ENCODE measurements at regions not wholly inside any gene's neighbourhood (a gene's known extent, or its start where the extent isn't known, plus 50 kb on each side); places are given as distances from the start of the nearest gene placed in this dataset.

DNA sequence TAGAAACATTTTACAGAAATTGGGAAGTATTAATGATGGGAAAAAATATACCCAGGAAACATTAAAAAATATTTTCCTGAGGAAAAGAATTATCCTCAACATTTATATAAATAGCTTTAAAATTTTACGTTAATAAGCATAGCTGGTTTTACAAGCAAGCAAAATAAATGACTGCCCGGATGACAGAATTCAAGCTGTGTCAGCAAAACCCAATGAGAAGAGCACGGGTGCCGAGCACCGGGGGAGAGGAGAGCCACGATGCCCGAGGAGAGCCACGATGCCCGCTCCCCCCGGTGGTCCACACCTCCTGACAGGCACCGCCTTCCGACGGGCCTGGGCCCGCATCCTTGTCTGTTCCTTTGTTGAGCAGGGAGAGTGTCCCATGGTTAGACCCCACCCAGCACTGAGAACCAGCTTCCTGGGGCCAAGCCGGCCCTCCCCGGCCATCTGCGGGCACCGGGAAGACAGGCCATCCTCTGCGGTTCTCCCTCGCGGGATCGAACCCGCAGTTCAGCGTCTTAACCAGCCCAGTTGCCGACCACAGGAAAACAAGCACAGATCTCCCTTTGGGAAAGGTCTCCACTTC is 63.3 kb upstream of the PDE10A start:
- intact Hi-C loops (cut with micrococcal nuclease) = no loop called here
- Mint-ChIP-seq H3K27ac (no peak overlapping the region), H3K9me3 (no peaks in the 10 kb centered on the region), H3K36me3 (ENCODE audit: low read depth) (no peaks in the 10 kb centered on the region), H3K4me3 (ENCODE audit: low read depth) (no peak overlapping the region), H3K27me3 (ENCODE audit: low read depth) (peaks cover 1% of the 10 kb centered on the region), H3K4me1 (ENCODE audit: low read depth) (no peaks in the 10 kb centered on the region)
- DNase-seq (ENCODE audit: low spot score) = no peak

DNA sequence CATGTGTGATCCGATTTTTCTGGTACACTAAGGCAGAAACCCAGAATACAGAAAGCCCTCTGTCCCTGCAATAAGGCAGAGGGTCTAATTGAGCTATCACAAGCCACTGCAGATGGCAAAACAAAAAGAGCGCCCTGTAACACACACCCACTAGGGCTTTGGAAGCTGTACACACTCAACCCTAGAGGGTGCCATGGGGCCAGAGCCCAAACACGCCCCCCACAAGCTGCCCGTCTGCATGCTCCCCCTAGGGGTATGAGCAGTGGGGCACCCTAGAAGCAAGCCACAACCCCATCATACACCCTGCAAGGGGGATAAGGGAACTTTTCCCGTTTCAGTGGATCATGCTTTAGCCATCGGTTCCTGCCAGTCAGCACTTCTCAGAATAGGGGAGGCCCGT is 62.2 kb upstream of the PDE10A start:
- H3K27ac Mint-ChIP-seq = no peak overlapping the region
- peaks cover 2% of the 10 kb centered on the region for H3K27me3 Mint-ChIP-seq (ENCODE audit: low read depth)
- DNase-seq (ENCODE audit: low spot score) = no peak
- H3K4me1 Mint-ChIP-seq (ENCODE audit: low read depth) = no peaks in the 10 kb centered on the region
- H3K36me3 Mint-ChIP-seq (ENCODE audit: low read depth) = no peaks in the 10 kb centered on the region
- no peaks in the 10 kb centered on the region for H3K9me3 Mint-ChIP-seq
- no peak overlapping the region for H3K4me3 Mint-ChIP-seq (ENCODE audit: low read depth)
- intact Hi-C loops (cut with micrococcal nuclease) = no loop called here

DNA sequence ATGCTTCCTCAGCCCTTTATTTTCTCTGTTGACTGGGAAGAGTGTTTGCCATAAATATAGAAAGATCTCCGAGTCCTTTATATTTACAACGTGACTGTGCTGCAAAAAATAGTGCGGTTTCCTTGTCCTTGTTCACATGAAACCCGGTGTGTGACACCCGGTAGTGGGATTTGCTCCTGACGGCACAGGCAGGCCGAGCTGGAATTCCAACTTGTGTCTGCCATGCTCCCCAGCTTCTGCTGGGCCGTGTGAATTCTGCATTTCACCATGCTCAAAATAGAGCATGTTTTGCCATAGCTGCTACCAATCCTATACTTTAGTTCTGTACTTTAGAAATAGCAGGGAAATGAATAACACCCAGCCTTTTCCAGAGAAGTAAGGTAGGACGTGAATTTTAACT is 60.3 kb upstream of the PDE10A start:
- DNase-seq (ENCODE audit: low spot score) = no peak
- H3K4me1 Mint-ChIP-seq (ENCODE audit: low read depth) = no peaks in the 10 kb centered on the region
- no peaks in the 10 kb centered on the region for H3K36me3 Mint-ChIP-seq (ENCODE audit: low read depth)
- H3K27ac Mint-ChIP-seq = no peak overlapping the region
- H3K27me3 Mint-ChIP-seq (ENCODE audit: low read depth) = peaks cover 15% of the 10 kb centered on the region
- intact Hi-C loops (cut with micrococcal nuclease) = no loop called here
- no peak overlapping the region for H3K4me3 Mint-ChIP-seq (ENCODE audit: low read depth)
- no peaks in the 10 kb centered on the region for H3K9me3 Mint-ChIP-seq

DNA sequence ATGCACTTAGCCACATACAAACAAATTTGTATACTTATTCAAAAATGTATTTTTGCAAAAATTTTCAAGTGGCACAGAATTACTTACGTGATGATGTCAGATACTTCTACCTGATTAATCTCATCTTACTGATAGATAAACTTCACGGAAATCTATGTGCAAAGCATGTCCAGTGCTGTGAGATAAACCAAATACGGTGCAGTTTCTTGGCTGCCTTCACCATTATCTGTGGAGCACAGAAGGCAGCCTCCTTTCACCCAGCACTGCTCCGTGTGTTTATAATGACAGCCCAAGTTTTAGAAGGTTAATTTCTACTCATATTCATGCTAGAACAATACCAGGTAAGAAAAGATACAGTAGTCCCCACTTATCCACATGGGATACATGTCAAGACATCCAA is 59.0 kb upstream of the PDE10A start:
- intact Hi-C loops (cut with micrococcal nuclease) = no loop called here
- Mint-ChIP-seq H3K36me3 (ENCODE audit: low read depth) (no peaks in the 10 kb centered on the region), H3K27me3 (ENCODE audit: low read depth) (peaks cover 17% of the 10 kb centered on the region), H3K9me3 (no peaks in the 10 kb centered on the region), H3K4me1 (ENCODE audit: low read depth) (peaks cover 2% of the 10 kb centered on the region), H3K27ac (no peak overlapping the region), H3K4me3 (ENCODE audit: low read depth) (no peak overlapping the region)
- DNase-seq (ENCODE audit: low spot score) = no peak

DNA sequence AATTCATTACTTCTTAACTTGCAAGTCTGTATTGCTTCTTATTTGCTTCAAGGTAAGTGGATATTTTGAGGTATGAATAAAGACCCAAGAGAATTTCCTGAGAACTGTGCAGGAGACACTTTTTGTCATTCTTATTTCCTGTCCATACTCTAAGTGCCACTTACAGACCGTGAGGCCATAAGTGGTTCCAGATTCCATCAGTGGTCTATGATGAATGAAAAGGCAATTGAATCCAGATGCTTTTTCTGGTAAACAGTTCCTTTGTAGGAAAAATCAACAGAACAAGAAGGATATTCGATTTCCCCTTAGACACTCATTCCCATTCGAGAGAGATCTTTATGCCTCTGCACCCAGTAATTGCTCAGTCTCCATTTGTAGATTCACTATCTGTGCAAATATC is 58.3 kb upstream of the PDE10A start:
- Mint-ChIP-seq H3K27ac (no peak overlapping the region), H3K27me3 (ENCODE audit: low read depth) (peaks cover 17% of the 10 kb centered on the region), H3K4me1 (ENCODE audit: low read depth) (peaks cover 2% of the 10 kb centered on the region), H3K36me3 (ENCODE audit: low read depth) (no peaks in the 10 kb centered on the region), H3K4me3 (ENCODE audit: low read depth) (no peak overlapping the region), H3K9me3 (no peaks in the 10 kb centered on the region)
- no peak for DNase-seq (ENCODE audit: low spot score)
- intact Hi-C loops (cut with micrococcal nuclease) = no loop called here

DNA sequence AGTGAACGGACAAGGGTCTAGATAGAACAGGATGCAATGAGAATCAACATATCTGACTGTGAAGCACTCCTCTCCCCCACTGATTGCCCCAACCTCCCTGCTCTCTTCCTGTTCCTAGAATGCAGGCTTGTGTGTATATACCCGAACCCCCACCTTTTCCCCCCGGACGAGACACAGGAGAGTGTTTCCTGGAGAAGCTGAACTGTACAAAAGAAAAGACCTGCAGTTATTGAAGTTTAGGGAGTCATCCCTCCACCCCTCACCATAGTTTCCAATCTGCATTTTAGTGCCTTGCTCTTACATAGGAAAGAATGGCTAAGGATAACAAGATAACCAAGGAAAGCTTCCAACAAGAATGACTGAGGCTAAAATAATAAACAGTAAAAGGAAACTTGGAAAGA is 55.5 kb upstream of the PDE10A start:
- H3K9me3 Mint-ChIP-seq = no peaks in the 10 kb centered on the region
- intact Hi-C loops (cut with micrococcal nuclease) = no loop called here
- peaks cover 17% of the 10 kb centered on the region for H3K27me3 Mint-ChIP-seq (ENCODE audit: low read depth)
- no peak overlapping the region for H3K4me3 Mint-ChIP-seq (ENCODE audit: low read depth)
- H3K36me3 Mint-ChIP-seq (ENCODE audit: low read depth) = no peaks in the 10 kb centered on the region
- DNase-seq (ENCODE audit: low spot score) = no peak
- peaks cover 2% of the 10 kb centered on the region for H3K4me1 Mint-ChIP-seq (ENCODE audit: low read depth)
- H3K27ac Mint-ChIP-seq = no peak overlapping the region

DNA sequence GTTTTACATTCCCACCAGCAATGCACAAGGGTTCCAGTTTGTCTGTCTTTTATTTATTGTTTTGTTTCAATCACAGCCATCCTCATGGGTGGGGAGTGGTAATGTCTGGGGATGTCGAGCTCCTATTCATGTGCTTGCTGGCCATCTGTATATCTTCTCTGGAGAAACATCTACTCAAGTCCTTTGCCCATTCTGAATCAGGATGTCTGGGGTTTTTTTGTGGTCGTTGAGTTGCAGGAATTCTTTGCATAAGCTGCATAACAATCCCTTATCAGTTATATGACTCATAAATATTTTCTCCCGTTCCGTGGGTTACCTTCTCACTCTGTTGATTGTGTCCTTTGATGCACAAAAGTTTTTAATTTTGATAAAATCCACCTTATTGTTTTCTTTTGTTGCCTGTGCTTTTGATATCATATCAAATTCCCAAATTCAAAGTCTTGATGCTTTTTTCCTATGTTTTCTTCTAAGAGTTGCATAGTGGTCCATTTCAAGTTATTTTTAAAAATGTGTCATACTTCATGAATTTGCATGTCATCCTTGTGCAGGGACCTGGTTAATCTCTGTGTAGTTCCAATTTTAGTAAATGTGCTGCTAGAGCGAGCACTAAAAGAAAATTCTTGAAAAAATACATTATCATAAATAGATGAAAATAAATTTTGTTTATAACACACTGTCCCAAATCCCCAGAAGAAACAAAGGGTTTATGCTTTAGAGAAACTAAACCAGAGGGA is 54.9 kb upstream of the PDE10A start:
- H3K9me3 Mint-ChIP-seq = no peaks in the 10 kb centered on the region
- H3K27ac Mint-ChIP-seq = no peak overlapping the region
- no peak for DNase-seq (ENCODE audit: low spot score)
- peaks cover 17% of the 10 kb centered on the region for H3K27me3 Mint-ChIP-seq (ENCODE audit: low read depth)
- H3K36me3 Mint-ChIP-seq (ENCODE audit: low read depth) = no peaks in the 10 kb centered on the region
- H3K4me3 Mint-ChIP-seq (ENCODE audit: low read depth) = no peak overlapping the region
- intact Hi-C loops (cut with micrococcal nuclease) = no loop called here
- H3K4me1 Mint-ChIP-seq (ENCODE audit: low read depth) = peaks cover 2% of the 10 kb centered on the region

DNA sequence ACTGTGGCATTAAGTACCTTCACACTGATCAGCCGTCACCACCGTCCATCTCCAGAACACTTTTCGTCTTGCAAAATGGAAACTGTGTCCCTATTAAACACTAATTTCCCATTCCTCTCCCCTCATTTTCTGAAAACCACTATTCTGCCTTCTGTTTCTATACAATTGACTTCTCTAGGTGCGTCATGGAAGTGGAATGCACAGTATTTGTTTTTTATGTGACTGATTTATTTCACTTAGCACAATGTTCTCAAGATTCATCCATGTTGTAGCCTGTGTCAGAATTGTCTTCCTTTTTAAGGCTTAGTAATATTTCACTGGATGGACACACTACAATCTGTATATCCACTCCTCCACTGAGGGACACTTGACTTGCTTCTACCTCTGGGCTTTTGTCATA is 53.8 kb upstream of the PDE10A start:
- H3K4me1 Mint-ChIP-seq (ENCODE audit: low read depth) = peaks cover 2% of the 10 kb centered on the region
- no peak for DNase-seq (ENCODE audit: low spot score)
- H3K9me3 Mint-ChIP-seq = no peaks in the 10 kb centered on the region
- H3K4me3 Mint-ChIP-seq (ENCODE audit: low read depth) = no peak overlapping the region
- H3K36me3 Mint-ChIP-seq (ENCODE audit: low read depth) = no peaks in the 10 kb centered on the region
- intact Hi-C loops (cut with micrococcal nuclease) = no loop called here
- no peak overlapping the region for H3K27ac Mint-ChIP-seq
- H3K27me3 Mint-ChIP-seq (ENCODE audit: low read depth) = peaks cover 17% of the 10 kb centered on the region

DNA sequence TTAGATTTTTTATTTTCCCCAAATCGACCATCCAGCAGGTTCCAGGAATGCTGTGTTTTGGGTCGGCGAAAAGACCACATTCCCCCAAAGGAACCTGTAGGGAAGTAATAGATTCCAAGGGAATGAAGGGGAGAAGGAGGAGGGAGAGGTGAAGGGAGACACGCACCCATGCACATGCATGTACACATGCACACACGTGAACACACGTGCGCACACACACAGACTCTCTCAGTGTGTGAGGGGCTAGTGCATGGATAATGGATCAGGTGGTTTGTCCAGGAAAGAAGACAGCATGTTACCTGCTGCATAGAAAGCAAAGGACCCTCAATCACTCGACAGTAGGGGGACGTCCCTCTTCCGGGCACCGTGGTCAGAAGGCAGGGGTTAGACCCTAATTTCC is 52.4 kb upstream of the PDE10A start:
- intact Hi-C loops (cut with micrococcal nuclease) = no loop called here
- no peak overlapping the region for H3K4me3 Mint-ChIP-seq (ENCODE audit: low read depth)
- peaks cover 15% of the 10 kb centered on the region for H3K27me3 Mint-ChIP-seq (ENCODE audit: low read depth)
- H3K9me3 Mint-ChIP-seq = no peaks in the 10 kb centered on the region
- DNase-seq (ENCODE audit: low spot score) = no peak
- peaks cover 2% of the 10 kb centered on the region for H3K4me1 Mint-ChIP-seq (ENCODE audit: low read depth)
- no peak overlapping the region for H3K27ac Mint-ChIP-seq
- no peaks in the 10 kb centered on the region for H3K36me3 Mint-ChIP-seq (ENCODE audit: low read depth)

DNA sequence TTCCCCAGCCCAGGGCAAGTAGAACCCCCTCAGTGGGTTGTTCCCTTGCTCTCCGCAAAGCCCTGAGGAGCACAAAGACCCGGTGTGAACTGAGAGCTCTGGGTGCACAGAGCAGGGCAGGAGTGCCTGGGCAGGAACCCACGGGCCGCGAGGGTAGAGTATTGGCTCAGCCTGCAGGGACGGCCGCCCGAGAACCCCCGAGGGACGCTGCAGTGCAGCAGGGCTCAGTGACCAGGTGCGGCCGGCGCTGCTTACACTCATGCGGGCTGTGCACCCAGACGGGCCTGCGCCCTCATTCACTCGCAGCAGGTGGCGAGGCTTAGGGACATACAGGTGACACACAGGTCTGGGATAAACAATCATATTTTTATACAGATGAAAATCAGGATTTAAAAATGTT is 51.9 kb upstream of the PDE10A start:
- Mint-ChIP-seq H3K27me3 (ENCODE audit: low read depth) (peaks cover 15% of the 10 kb centered on the region), H3K4me1 (ENCODE audit: low read depth) (peaks cover 2% of the 10 kb centered on the region), H3K9me3 (no peaks in the 10 kb centered on the region), H3K27ac (no peak overlapping the region), H3K36me3 (ENCODE audit: low read depth) (no peaks in the 10 kb centered on the region), H3K4me3 (ENCODE audit: low read depth) (no peak overlapping the region)
- intact Hi-C loops (cut with micrococcal nuclease) = no loop called here
- DNase-seq (ENCODE audit: low spot score) = no peak

DNA sequence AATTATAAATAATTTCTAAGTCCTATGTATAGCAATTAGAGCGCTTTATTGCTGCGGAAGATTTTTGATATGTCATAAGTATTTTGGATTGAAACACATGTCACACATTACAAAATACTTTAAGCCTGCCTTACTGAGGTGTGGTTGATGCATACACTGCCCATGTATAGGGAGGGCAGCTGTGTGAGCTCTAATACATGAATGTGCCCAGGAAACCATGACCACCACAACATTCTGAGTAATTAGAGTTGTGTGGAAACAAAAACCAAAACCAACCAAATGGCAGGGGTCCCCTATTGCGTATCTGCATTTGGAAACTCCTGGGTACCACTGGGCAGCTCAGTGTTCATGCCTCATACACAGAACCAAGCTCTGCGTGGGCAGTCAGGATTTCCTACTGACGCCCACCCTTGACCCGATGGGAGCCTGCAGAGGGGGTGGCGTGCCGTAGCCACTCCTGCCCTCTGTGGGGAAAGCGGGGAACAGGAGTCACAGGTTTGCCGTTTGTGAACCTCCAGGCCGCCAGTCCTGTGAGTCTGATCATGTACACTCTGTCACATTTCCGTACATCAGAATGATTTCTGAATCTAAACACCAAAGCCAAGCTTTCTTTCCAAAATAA is 50.9 kb upstream of the PDE10A start:
- intact Hi-C loops (cut with micrococcal nuclease) = no loop called here
- Mint-ChIP-seq H3K4me1 (ENCODE audit: low read depth) (peaks cover 2% of the 10 kb centered on the region), H3K4me3 (ENCODE audit: low read depth) (no peak overlapping the region), H3K36me3 (ENCODE audit: low read depth) (no peaks in the 10 kb centered on the region), H3K27me3 (ENCODE audit: low read depth) (peaks cover 8% of the 10 kb centered on the region), H3K9me3 (no peaks in the 10 kb centered on the region), H3K27ac (no peak overlapping the region)
- DNase-seq (ENCODE audit: low spot score) = no peak

Data from activated T-helper 2 cell treated with anti-CD3 and anti-CD28 coated beads, Interferon-gamma antibody, Interleukin-2, Interleukin-4, amounts not matched to agents 10 μg/mL and 5 μg/mL and 100 μg/mL, durations not matched to agents 14 hours and 24 hours and 36 hours (primary cell).